ENCODE measurements at regions not wholly inside any gene's neighbourhood (a gene's known extent, or its start where the extent isn't known, plus 50 kb on each side); places are given as distances from the start of the nearest gene placed in this dataset.
"Not testable (repeated sequence)": the region's sequence is repeated elsewhere in the genome, so short reads cannot be mapped to it uniquely, and the experiment has no call there.

- no peak overlapping the region for H3K27ac ChIP-seq (ENCODE audit: low read length)
- no peak overlapping the region for H3K4me2 ChIP-seq (ENCODE audit: insufficient read depth, low read length)
- no peaks in the 10 kb centered on the region for H3K4me1 ChIP-seq (ENCODE audit: insufficient read depth, low read length)
- ATAC-seq (ENCODE audit: insufficient read depth, low read depth) (no peak), DNase-seq (no peak)
- no peaks in the 10 kb centered on the region for H4K20me1 ChIP-seq (ENCODE audit: insufficient read depth, low read length)
- H3K9me3 ChIP-seq (ENCODE audit: insufficient read depth, low read length, severe bottlenecking), result no peaks in the 10 kb centered on the region
- H3K79me2 ChIP-seq (ENCODE audit: insufficient read depth, low read length), result no peaks in the 10 kb centered on the region
- H3K4me3 ChIP-seq (ENCODE audit: low read depth in 1 of 2, low read length in 2 of 2), result no peak overlapping the region
- peaks cover 22% of the 10 kb centered on the region for H3K27me3 ChIP-seq (ENCODE audit: insufficient read depth, low read length, poor library complexity)
- no peaks in the 10 kb centered on the region for H3K36me3 ChIP-seq (ENCODE audit: insufficient read depth, low read length)
- H2AFZ ChIP-seq (ENCODE audit: low read depth, low read length), result no peak overlapping the region
- no peak overlapping the region for H3K9ac ChIP-seq (ENCODE audit: low read depth, low read length)
- TF ChIP-seq CTCF (IDR thresholded peaks at IDR 0.05; ENCODE audit: borderline replicate concordance, extremely low read depth, low read length, poor library complexity, severe bottlenecking) (no peak), EZH2 (IDR thresholded peaks at IDR 0.05; ENCODE audit: borderline replicate concordance, low read depth, low read length, severe bottlenecking) (no peak)
Observed at GRCh38 chr11:46178513-46178912, 57.3 kb upstream of the PHF21A start.

GRCh38 chr11:46176421-46176820 lies 55.2 kb upstream of the PHF21A start:
- TF ChIP-seq CTCF (IDR thresholded peaks at IDR 0.05; ENCODE audit: borderline replicate concordance, extremely low read depth, low read length, poor library complexity, severe bottlenecking) (no peak), EZH2 (IDR thresholded peaks at IDR 0.05; ENCODE audit: borderline replicate concordance, low read depth, low read length, severe bottlenecking) (no peak)
- no peak overlapping the region for H3K9ac ChIP-seq (ENCODE audit: low read depth, low read length)
- ATAC-seq (ENCODE audit: insufficient read depth, low read depth), result no peak
- no peak overlapping the region for H3K4me3 ChIP-seq (ENCODE audit: low read depth in 1 of 2, low read length in 2 of 2)
- no peak for DNase-seq
- H3K27me3 ChIP-seq (ENCODE audit: insufficient read depth, low read length, poor library complexity), result peaks cover 14% of the 10 kb centered on the region
- no peaks in the 10 kb centered on the region for H3K79me2 ChIP-seq (ENCODE audit: insufficient read depth, low read length)
- H4K20me1 ChIP-seq (ENCODE audit: insufficient read depth, low read length), result no peaks in the 10 kb centered on the region
- no peaks in the 10 kb centered on the region for H3K36me3 ChIP-seq (ENCODE audit: insufficient read depth, low read length)
- no peak overlapping the region for H3K27ac ChIP-seq (ENCODE audit: low read length)
- no peak overlapping the region for H2AFZ ChIP-seq (ENCODE audit: low read depth, low read length)
- no peaks in the 10 kb centered on the region for H3K4me1 ChIP-seq (ENCODE audit: insufficient read depth, low read length)
- H3K4me2 ChIP-seq (ENCODE audit: insufficient read depth, low read length), result no peak overlapping the region
- H3K9me3 ChIP-seq (ENCODE audit: insufficient read depth, low read length, severe bottlenecking), result no peaks in the 10 kb centered on the region

GRCh38 chr11:46175401-46176002 lies 54.2 kb upstream of the PHF21A start:
- no peaks in the 10 kb centered on the region for H3K36me3 ChIP-seq (ENCODE audit: insufficient read depth, low read length)
- H3K4me3 ChIP-seq (ENCODE audit: low read depth in 1 of 2, low read length in 2 of 2), result no peak overlapping the region
- no peak overlapping the region for H3K9ac ChIP-seq (ENCODE audit: low read depth, low read length)
- TF ChIP-seq EZH2 (IDR thresholded peaks at IDR 0.05; ENCODE audit: borderline replicate concordance, low read depth, low read length, severe bottlenecking) (no peak), CTCF (IDR thresholded peaks at IDR 0.05; ENCODE audit: borderline replicate concordance, extremely low read depth, low read length, poor library complexity, severe bottlenecking) (no peak)
- peaks cover 7% of the 10 kb centered on the region for H3K27me3 ChIP-seq (ENCODE audit: insufficient read depth, low read length, poor library complexity)
- no peaks in the 10 kb centered on the region for H4K20me1 ChIP-seq (ENCODE audit: insufficient read depth, low read length)
- no peak for DNase-seq
- H3K9me3 ChIP-seq (ENCODE audit: insufficient read depth, low read length, severe bottlenecking), result no peaks in the 10 kb centered on the region
- no peak overlapping the region for H2AFZ ChIP-seq (ENCODE audit: low read depth, low read length)
- no peak overlapping the region for H3K4me2 ChIP-seq (ENCODE audit: insufficient read depth, low read length)
- no peaks in the 10 kb centered on the region for H3K4me1 ChIP-seq (ENCODE audit: insufficient read depth, low read length)
- H3K27ac ChIP-seq (ENCODE audit: low read length), result no peak overlapping the region
- no peak for ATAC-seq (ENCODE audit: insufficient read depth, low read depth)
- H3K79me2 ChIP-seq (ENCODE audit: insufficient read depth, low read length), result no peaks in the 10 kb centered on the region

GRCh38 chr11:46171693-46172092 lies 50.4 kb upstream of the PHF21A start:
- ATAC-seq (ENCODE audit: insufficient read depth, low read depth); H4K20me1 ChIP-seq (ENCODE audit: insufficient read depth, low read length); H3K9ac ChIP-seq (ENCODE audit: low read depth, low read length); H3K4me2 ChIP-seq (ENCODE audit: insufficient read depth, low read length); H3K27ac ChIP-seq (ENCODE audit: low read length); H3K36me3 ChIP-seq (ENCODE audit: insufficient read depth, low read length); DNase-seq; H2AFZ ChIP-seq (ENCODE audit: low read depth, low read length); H3K4me1 ChIP-seq (ENCODE audit: insufficient read depth, low read length); H3K4me3 ChIP-seq (ENCODE audit: low read depth in 1 of 2, low read length in 2 of 2); H3K27me3 ChIP-seq (ENCODE audit: insufficient read depth, low read length, poor library complexity); H3K79me2 ChIP-seq (ENCODE audit: insufficient read depth, low read length); H3K9me3 ChIP-seq (ENCODE audit: insufficient read depth, low read length, severe bottlenecking): not testable (repeated sequence)
